OCI-LY3 (cell line): ENCODE measurements at regions not wholly inside any gene's neighbourhood (a gene's known extent, or its start where the extent isn't known, plus 50 kb on each side); places are given as distances from the start of the nearest gene placed in this dataset.

Source experiments
- H2AFZ ChIP-seq: fragments of 200-600, 300-600 bp; shearing (Covaris generic); 2 replicates; pipeline ENCODE4 v1.6.0; 2014; ENCODE audit warnings: antibody characterized with exemption, low read depth, low read length
- H3K27ac ChIP-seq: fragments of 200-600, 300-600 bp; sonication (generic); 2 replicates; pipeline ENCODE4 v1.5.1; 2014; ENCODE audit warnings: mild to moderate bottlenecking, low read length, moderate library complexity, mixed read lengths
- H3K27me3 ChIP-seq: fragments of 200-600, 300-600 bp; sonication (generic); 2 replicates; pipeline ENCODE4 v1.6.1; 2014; ENCODE audit warnings: low read depth, low read length, mixed read lengths
- H3K36me3 ChIP-seq: fragments of 200-600, 300-600 bp; sonication (generic); replicated peaks from 2 replicates; pipeline ENCODE3; 2014; ENCODE audit warnings: low read depth, low read length, mixed read lengths
- H3K4me1 ChIP-seq: fragments of 300-600, 200-600 bp; sonication (generic); 2 replicates; pipeline ENCODE4 v1.6.1; 2014; ENCODE audit warnings: low read length, mixed read lengths
- H3K4me2 ChIP-seq: fragments of 200-600, 300-600 bp; sonication (generic); 2 replicates; pipeline ENCODE4 v1.6.1; 2014; ENCODE audit warnings: low read length, mixed read lengths
- H3K4me3 ChIP-seq: fragments of 300-600, 200-600 bp; sonication (generic); 2 replicates; pipeline ENCODE4 v1.5.1; 2014; ENCODE audit warnings: antibody characterized with exemption, mild to moderate bottlenecking, low read length, moderate library complexity
- H3K79me2 ChIP-seq: fragments of 300-600, 200-600 bp; shearing (Covaris generic); 2 replicates; pipeline ENCODE4 v1.6.1; 2014; ENCODE audit warnings: mild to moderate bottlenecking, low read length, mixed read lengths
- H3K9ac ChIP-seq: fragments of 300-600, 200-600 bp; shearing (Covaris generic); 2 replicates; pipeline ENCODE4 v1.6.0; 2014; ENCODE audit warnings: mild to moderate bottlenecking, low read length, moderate library complexity
- H3K9me3 ChIP-seq: fragments of 200-600, 300-600 bp; shearing (Covaris generic); 2 replicates; pipeline ENCODE4 v1.6.1; 2014; ENCODE audit warnings: low read length, mixed read lengths; ENCODE audit not compliant: insufficient read depth
- H4K20me1 ChIP-seq: fragments of 200-600, 300-600 bp; sonication (generic); 2 replicates; pipeline ENCODE4 v1.6.1; 2016; ENCODE audit warnings: low read length, mixed read lengths; ENCODE audit not compliant: insufficient read depth
- CTCF ChIP-seq: fragments of 200-600, 300-600 bp; sonication (generic); IDR thresholded peaks from 2 replicates; pipeline ENCODE4 v1.5.1; 2014; ENCODE audit warnings: antibody characterized with exemption, low read length, low read depth
- EZH2phosphoT487 ChIP-seq: fragments of 200-600 bp; shearing (Covaris generic); IDR thresholded peaks from 2 replicates; pipeline ENCODE4 v1.6.1; 2018; ENCODE audit warnings: antibody characterized with exemption, mixed run types, low read depth

GRCh38 chr16:52819808-52820207 lies 232.9 kb downstream of the CHD9NB start:
- Histone ChIP-seq H3K79me2 (no peaks in the 10 kb centered on the region), H3K9me3 (no peaks in the 10 kb centered on the region), H3K4me3 (no peak overlapping the region), H3K27me3 (0 out of 2 replicates have a peak, but pooled peaks cover 3% of the 10 kb centered on the region), H3K27ac (no peak overlapping the region), H3K4me2 (no peak overlapping the region), H2AFZ (no peak overlapping the region), H3K36me3 (no peaks in the 10 kb centered on the region), H4K20me1 (no peaks in the 10 kb centered on the region), H3K9ac (no peak overlapping the region), H3K4me1 (no peaks in the 10 kb centered on the region)
- no peak for TF ChIP-seq CTCF
- no peak for TF ChIP-seq EZH2phosphoT487

GRCh38 chr16:52819405-52819804 lies 233.3 kb downstream of the CHD9NB start:
- Histone ChIP-seq H3K4me3 (no peak overlapping the region), H3K4me2 (no peak overlapping the region), H4K20me1 (no peaks in the 10 kb centered on the region), H3K4me1 (no peaks in the 10 kb centered on the region), H2AFZ (no peak overlapping the region), H3K27ac (no peak overlapping the region), H3K27me3 (0 out of 2 replicates have a peak, but pooled peaks cover 3% of the 10 kb centered on the region), H3K79me2 (no peaks in the 10 kb centered on the region), H3K9ac (no peak overlapping the region), H3K9me3 (no peaks in the 10 kb centered on the region), H3K36me3 (no peaks in the 10 kb centered on the region)
- TF ChIP-seq EZH2phosphoT487 (no peak), CTCF (no peak)

- H3K27me3 ChIP-seq = 0 out of 2 replicates have a peak, but pooled peaks cover 3% of the 10 kb centered on the region
- H4K20me1 ChIP-seq = no peaks in the 10 kb centered on the region
- no peak overlapping the region for H3K27ac ChIP-seq
- no peaks in the 10 kb centered on the region for H3K36me3 ChIP-seq
- no peaks in the 10 kb centered on the region for H3K9me3 ChIP-seq
- H3K9ac ChIP-seq = no peak overlapping the region
- no peak overlapping the region for H3K4me3 ChIP-seq
- H3K4me1 ChIP-seq = no peaks in the 10 kb centered on the region
- H3K79me2 ChIP-seq = no peaks in the 10 kb centered on the region
- no peak overlapping the region for H3K4me2 ChIP-seq
- no peak overlapping the region for H2AFZ ChIP-seq
- TF ChIP-seq EZH2phosphoT487 = no peak
- no peak for TF ChIP-seq CTCF
These were observed 235.0 kb downstream of the CHD9NB start for GRCh38 chr16:52817696-52818095.

GRCh38 chr16:52816993-52817392 lies 235.7 kb downstream of the CHD9NB start:
- H3K27ac ChIP-seq = no peak overlapping the region
- no peaks in the 10 kb centered on the region for H3K4me1 ChIP-seq
- no peaks in the 10 kb centered on the region for H3K79me2 ChIP-seq
- no peak overlapping the region for H3K4me2 ChIP-seq
- H2AFZ ChIP-seq = no peak overlapping the region
- no peaks in the 10 kb centered on the region for H3K36me3 ChIP-seq
- no peak overlapping the region for H3K4me3 ChIP-seq
- no peaks in the 10 kb centered on the region for H3K9me3 ChIP-seq
- H4K20me1 ChIP-seq = no peaks in the 10 kb centered on the region
- H3K9ac ChIP-seq = no peak overlapping the region
- 0 out of 2 replicates have a peak, but pooled peaks cover 5% of the 10 kb centered on the region for H3K27me3 ChIP-seq
- TF ChIP-seq EZH2phosphoT487 = no peak
- no peak for TF ChIP-seq CTCF
